Progenitor cell of endocrine pancreas (in vitro differentiated cells): ENCODE measurements at regions not wholly inside any gene's neighbourhood (a gene's known extent, or its start where the extent isn't known, plus 50 kb on each side); places are given as distances from the start of the nearest gene placed in this dataset.

Experiments
- DNase-seq: peaks from one replicate; pipeline ENCODE4 v3.0.0; 2021; ENCODE audit warnings: low spot score; ENCODE audit not compliant: unreplicated experiment
- H3K27ac Mint-ChIP-seq: 2 replicates; pipeline ENCODE4 v1.8.0; 2021; ENCODE audit warnings: mild to moderate bottlenecking, moderate library complexity, mixed read lengths
- H3K27me3 Mint-ChIP-seq: 2 replicates; pipeline ENCODE4 v1.8.0; 2021; ENCODE audit warnings: mixed read lengths
- H3K36me3 Mint-ChIP-seq: 2 replicates; pipeline ENCODE4 v1.8.0; 2022; ENCODE audit warnings: mixed read lengths; ENCODE audit not compliant: insufficient read depth
- H3K4me1 Mint-ChIP-seq: 2 replicates; pipeline ENCODE4 v1.8.0; 2021; ENCODE audit warnings: low read depth, mixed read lengths
- H3K4me3 Mint-ChIP-seq: 2 replicates; pipeline ENCODE4 v1.8.0; 2021; ENCODE audit warnings: low read depth, mild to moderate bottlenecking, moderate library complexity, mixed read lengths
- H3K9me3 Mint-ChIP-seq: 2 replicates; pipeline ENCODE4 v1.8.0; 2021; ENCODE audit warnings: low read depth, mixed read lengths
- TF ChIP-seq, protein P1 (sequence below): fragments of 200-600 bp; sonication (generic); IDR thresholded peaks from one replicate; pipeline ENCODE4 v1.5.0; 2021; ENCODE audit warnings: antibody characterized with exemption, mild to moderate bottlenecking; ENCODE audit not compliant: unreplicated experiment

DNA sequence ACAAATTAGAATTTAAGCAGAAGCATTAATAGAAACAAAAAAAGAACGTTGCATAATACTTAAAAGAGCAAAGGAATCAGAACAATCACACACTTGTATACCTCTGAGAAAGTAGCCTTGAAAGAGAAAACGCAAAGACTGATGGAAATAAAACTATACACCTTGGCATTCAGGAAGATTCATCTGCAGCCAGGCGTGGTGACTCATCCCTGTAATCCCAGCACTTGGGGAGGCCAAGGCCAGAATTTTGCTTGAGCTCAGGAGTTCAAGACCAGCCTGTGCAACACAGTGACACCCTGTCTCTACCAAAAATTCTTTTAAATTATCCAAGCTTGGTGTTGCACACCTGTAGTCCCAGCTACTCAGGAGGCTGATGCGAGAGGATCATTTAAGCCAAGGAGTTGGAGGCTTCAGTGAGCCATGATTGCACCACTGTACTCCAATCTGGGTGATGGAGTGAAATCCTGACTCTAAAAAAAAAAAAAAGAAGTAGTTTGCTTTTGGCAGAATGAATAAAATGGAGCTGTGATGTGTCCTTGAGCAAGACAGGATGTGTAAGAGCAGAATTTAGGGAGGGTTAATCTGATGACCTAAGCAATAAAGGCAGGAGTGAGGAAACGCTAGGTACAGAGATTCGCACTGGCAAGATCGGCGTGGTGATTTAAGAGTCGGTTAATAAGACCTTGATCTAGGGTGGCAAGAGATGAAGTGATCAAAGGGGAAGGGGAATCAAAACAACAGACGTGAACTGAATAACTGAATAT, 75.8 kb upstream of the NRP1 start:
- H3K27me3 Mint-ChIP-seq = no peaks in the 10 kb centered on the region
- no peaks in the 10 kb centered on the region for H3K36me3 Mint-ChIP-seq
- TF ChIP-seq, protein P1, sequence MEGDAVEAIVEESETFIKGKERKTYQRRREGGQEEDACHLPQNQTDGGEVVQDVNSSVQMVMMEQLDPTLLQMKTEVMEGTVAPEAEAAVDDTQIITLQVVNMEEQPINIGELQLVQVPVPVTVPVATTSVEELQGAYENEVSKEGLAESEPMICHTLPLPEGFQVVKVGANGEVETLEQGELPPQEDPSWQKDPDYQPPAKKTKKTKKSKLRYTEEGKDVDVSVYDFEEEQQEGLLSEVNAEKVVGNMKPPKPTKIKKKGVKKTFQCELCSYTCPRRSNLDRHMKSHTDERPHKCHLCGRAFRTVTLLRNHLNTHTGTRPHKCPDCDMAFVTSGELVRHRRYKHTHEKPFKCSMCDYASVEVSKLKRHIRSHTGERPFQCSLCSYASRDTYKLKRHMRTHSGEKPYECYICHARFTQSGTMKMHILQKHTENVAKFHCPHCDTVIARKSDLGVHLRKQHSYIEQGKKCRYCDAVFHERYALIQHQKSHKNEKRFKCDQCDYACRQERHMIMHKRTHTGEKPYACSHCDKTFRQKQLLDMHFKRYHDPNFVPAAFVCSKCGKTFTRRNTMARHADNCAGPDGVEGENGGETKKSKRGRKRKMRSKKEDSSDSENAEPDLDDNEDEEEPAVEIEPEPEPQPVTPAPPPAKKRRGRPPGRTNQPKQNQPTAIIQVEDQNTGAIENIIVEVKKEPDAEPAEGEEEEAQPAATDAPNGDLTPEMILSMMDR = no peak
- no peaks in the 10 kb centered on the region for H3K9me3 Mint-ChIP-seq
- H3K4me3 Mint-ChIP-seq = no peak overlapping the region
- H3K4me1 Mint-ChIP-seq = peaks cover 15% of the 10 kb centered on the region
- no peak overlapping the region for H3K27ac Mint-ChIP-seq
- no peak for DNase-seq

DNA sequence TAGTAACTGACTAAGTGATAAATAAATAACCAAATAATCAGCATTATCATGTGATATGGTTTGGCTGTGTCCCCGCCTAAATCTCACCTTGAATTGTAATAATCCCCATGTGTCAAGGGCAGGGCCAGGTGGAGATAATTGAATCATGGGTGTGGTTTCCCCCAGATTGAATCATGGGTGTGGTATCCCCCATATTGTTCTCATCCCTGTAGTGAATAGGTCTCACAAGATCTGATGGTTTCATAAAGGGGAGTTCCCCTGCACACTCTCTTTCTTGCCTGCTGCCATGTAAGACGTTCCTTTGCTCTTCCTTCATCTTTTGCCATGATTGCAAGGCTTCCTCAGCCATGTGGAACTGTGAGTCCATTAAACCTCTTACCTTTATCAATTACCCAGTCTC, 72.1 kb upstream of the NRP1 start:
- DNase-seq = no peak
- TF ChIP-seq, protein P1 = no peak
- Mint-ChIP-seq H3K27me3 (no peaks in the 10 kb centered on the region), H3K4me3 (no peak overlapping the region), H3K4me1 (no peaks in the 10 kb centered on the region), H3K27ac (no peak overlapping the region), H3K36me3 (no peaks in the 10 kb centered on the region), H3K9me3 (no peaks in the 10 kb centered on the region)

DNA sequence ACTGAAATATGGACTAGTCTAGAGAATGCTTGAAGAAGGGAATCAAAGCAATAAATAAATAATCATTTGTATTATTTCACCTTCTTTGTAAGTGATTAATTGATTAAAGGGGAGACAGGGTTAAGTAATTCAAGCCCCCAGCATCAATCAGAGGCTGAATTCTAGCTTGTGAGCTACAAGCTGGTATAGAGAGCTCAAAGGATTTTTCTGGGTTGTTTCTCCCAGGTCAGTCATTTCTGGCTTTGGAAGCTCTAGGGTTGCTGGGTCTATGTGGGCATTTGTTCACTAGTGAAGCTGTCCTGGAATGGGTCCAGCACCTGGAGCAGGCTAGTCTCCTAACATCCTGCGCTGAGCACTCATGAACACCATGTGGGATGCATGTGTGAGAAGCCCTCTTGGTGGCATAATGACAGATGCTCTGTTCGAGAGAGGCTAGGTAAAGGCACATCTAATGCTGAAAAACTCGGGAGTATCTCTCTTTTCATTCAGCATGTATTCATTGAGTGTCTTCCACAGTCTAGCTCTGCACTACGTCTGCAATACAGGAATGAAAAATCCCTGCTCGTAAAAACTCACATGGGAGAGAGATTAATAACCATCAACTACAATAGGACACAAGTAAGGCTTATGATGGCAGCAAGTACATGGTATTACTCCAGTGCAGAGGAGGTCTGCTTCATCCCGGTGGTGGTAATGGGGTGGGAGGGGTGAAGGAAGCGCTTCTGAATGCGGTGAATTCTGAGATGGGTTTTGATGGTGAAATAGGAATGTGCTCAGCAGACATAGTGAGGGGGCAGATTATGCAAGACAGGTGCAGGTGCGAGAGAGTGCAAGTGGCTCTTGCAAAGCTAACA, 68.0 kb upstream of the NRP1 start:
- TF ChIP-seq, protein P1 = no peak
- no peaks in the 10 kb centered on the region for H3K27me3 Mint-ChIP-seq
- no peaks in the 10 kb centered on the region for H3K4me1 Mint-ChIP-seq
- H3K9me3 Mint-ChIP-seq = peaks cover 4% of the 10 kb centered on the region
- no peaks in the 10 kb centered on the region for H3K36me3 Mint-ChIP-seq
- no peak overlapping the region for H3K4me3 Mint-ChIP-seq
- H3K27ac Mint-ChIP-seq = no peak overlapping the region
- DNase-seq = no peak

DNA sequence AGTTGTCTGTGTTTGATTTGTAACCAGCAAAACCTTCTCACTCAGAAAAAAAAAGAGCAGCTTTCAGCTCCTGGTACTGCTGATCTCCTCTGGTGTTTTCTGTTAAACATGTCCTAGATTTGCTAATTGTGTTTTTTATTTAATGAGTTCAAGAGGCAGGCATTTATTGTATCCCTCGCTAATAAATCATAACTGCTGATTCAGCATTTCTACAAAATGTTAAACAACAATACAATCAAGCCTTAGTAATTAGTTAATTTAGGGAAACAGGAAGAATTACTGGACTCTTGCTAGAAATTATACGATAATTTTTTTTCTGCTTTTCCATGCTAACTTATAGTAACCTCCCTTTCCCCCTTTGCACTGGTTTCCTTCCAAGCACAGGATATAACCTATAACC, 66.8 kb upstream of the NRP1 start:
- peaks cover 10% of the 10 kb centered on the region for H3K9me3 Mint-ChIP-seq
- no peak overlapping the region for H3K4me3 Mint-ChIP-seq
- no peak overlapping the region for H3K27ac Mint-ChIP-seq
- no peaks in the 10 kb centered on the region for H3K4me1 Mint-ChIP-seq
- TF ChIP-seq, protein P1 = no peak
- no peaks in the 10 kb centered on the region for H3K36me3 Mint-ChIP-seq
- DNase-seq = no peak
- no peaks in the 10 kb centered on the region for H3K27me3 Mint-ChIP-seq

DNA sequence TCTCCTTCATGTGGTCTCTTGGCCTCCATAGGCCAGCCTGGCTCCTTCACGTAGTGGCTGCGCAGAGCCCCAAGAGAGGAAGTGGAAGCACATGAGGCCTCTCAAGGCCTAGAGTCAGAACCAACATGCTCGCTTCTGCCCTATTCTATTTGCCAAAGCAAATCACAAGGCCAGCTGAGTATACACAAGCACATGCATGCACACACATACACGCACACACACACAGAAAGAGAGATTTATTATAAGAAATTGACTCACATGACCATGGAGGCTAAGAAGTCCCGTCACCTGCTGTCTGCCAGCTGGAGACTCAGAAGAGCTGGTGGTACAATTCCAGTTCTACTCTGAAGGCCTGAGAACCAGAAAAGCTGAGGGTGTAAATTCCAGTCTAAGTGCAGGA, 64.3 kb upstream of the NRP1 start:
- Mint-ChIP-seq H3K27me3 (no peaks in the 10 kb centered on the region), H3K27ac (no peak overlapping the region), H3K4me3 (no peak overlapping the region), H3K4me1 (no peaks in the 10 kb centered on the region), H3K9me3 (peaks cover 10% of the 10 kb centered on the region), H3K36me3 (no peaks in the 10 kb centered on the region)
- no peak for DNase-seq
- TF ChIP-seq, protein P1 = no peak
